CD14-positive monocyte (primary cell): ENCODE measurements at regions not wholly inside any gene's neighbourhood (a gene's known extent, or its start where the extent isn't known, plus 50 kb on each side); places are given as distances from the start of the nearest gene placed in this dataset.

Source experiments
- DNase-seq, 3 donors: peaks; one replicate each; pipeline ENCODE4 v3.0.0-alpha.2; 2011 to 2022
- H2AFZ ChIP-seq: 2 replicates; pipeline ENCODE4 v1.6.0; 2012; ENCODE audit warnings: mild to moderate bottlenecking, low read depth, low read length, inconsistent platforms; ENCODE audit not compliant: insufficient read depth, poor library complexity, severe bottlenecking
- H3K27ac ChIP-seq, 2 donors: 1 replicate in 1 of 2; 2 replicates in 1 of 2; pipeline ENCODE4 v1.5.1; 2012 to 2013; ENCODE audit warnings: low read length in 2 of 2, control low read depth in 1 of 2, inconsistent platforms in 1 of 2, low read depth in 1 of 2, mild to moderate bottlenecking in 1 of 2
- H3K27me3 ChIP-seq, 2 donors: one replicate each; pipeline versions ENCODE4 v1.6.0 to v1.6.1; 2011 to 2013; ENCODE audit warnings: low read length in 2 of 2; ENCODE audit not compliant: control insufficient read depth in 2 of 2, insufficient read depth in 2 of 2
- H3K36me3 ChIP-seq, 2 donors: replicated peaks in 1 of 2; 1 replicate in 1 of 2; 2 replicates in 1 of 2; pipeline versions ENCODE4 v1.5.1 to v1.6.1; 2012 to 2013; ENCODE audit warnings: low read length in 2 of 2, control low read depth in 1 of 2, inconsistent platforms in 1 of 2, mild to moderate bottlenecking in 1 of 2; ENCODE audit not compliant: insufficient read depth in 2 of 2, control insufficient read depth in 1 of 2
- H3K4me1 ChIP-seq, 2 donors: 1 replicate in 1 of 2; 2 replicates in 1 of 2; pipeline versions ENCODE4 v1.5.1 to v1.6.1; 2012 to 2013; ENCODE audit warnings: low read length in 2 of 2, control low read depth in 1 of 2, inconsistent platforms in 1 of 2, mild to moderate bottlenecking in 1 of 2, moderate library complexity in 1 of 2; ENCODE audit not compliant: insufficient read depth in 2 of 2, control insufficient read depth in 1 of 2
- H3K4me2 ChIP-seq: replicated peaks from 2 replicates; pipeline ENCODE3; 2012; ENCODE audit warnings: low read length, moderate library complexity, mild to moderate bottlenecking; ENCODE audit not compliant: poor library complexity, severe bottlenecking; ENCODE audit errors: extremely low read depth
- H3K4me3 ChIP-seq, 3 experiments: fragments of 200-600 bp in 1 of 3; sonication (generic) in 1 of 3; replicated peaks in 1 of 3; 1 replicate in 2 of 3; 2 replicates in 1 of 3; pipeline ENCODE4 v1.5.1; 2011 to 2013; ENCODE audit warnings: low read length in 3 of 3, mild to moderate bottlenecking in 3 of 3, control low read depth in 2 of 3, low read depth in 2 of 3, inconsistent platforms in 1 of 3, moderate library complexity in 1 of 3
- H3K79me2 ChIP-seq: 2 replicates; pipeline ENCODE4 v1.6.0; 2012; ENCODE audit warnings: mild to moderate bottlenecking, control low read depth, inconsistent platforms, low read length, moderate library complexity; ENCODE audit not compliant: insufficient read depth
- H3K9ac ChIP-seq: 2 replicates; pipeline ENCODE4 v1.6.0; 2017; ENCODE audit warnings: low read length, mild to moderate bottlenecking; ENCODE audit not compliant: insufficient read depth, poor library complexity, severe bottlenecking
- H3K9me3 ChIP-seq, 2 donors: replicated peaks in 1 of 2; 1 replicate in 1 of 2; 2 replicates in 1 of 2; pipeline versions ENCODE4 v1.5.1 to v1.6.1; 2012 to 2013; ENCODE audit warnings: low read length in 2 of 2, control low read depth in 1 of 2; ENCODE audit not compliant: control insufficient read depth in 1 of 2, insufficient read depth in 1 of 2
- H4K20me1 ChIP-seq: 2 replicates; pipeline ENCODE4 v1.6.0; 2012; ENCODE audit warnings: mild to moderate bottlenecking, low read length, control low read depth, moderate library complexity; ENCODE audit not compliant: insufficient read depth
- H3K27ac Mint-ChIP-seq, 7 donors: one replicate each; pipeline ENCODE4 v1.8.0; 2020; ENCODE audit warnings: mild to moderate bottlenecking in 7 of 7, mixed read lengths in 7 of 7, moderate library complexity in 6 of 7, inconsistent platforms in 2 of 7
- H3K27me3 Mint-ChIP-seq, 3 donors: one replicate each; pipeline ENCODE4 v1.8.0; 2021 to 2022; ENCODE audit warnings: low read depth in 3 of 3, mild to moderate bottlenecking in 3 of 3, mixed read lengths in 3 of 3, moderate library complexity in 3 of 3, inconsistent platforms in 1 of 3
- H3K36me3 Mint-ChIP-seq, 2 donors: one replicate each; pipeline ENCODE4 v1.8.0; 2020; ENCODE audit warnings: mixed read lengths in 2 of 2, inconsistent platforms in 1 of 2, mild to moderate bottlenecking in 1 of 2
- H3K4me1 Mint-ChIP-seq: one replicate; pipeline ENCODE4 v1.8.0; 2020; ENCODE audit warnings: mild to moderate bottlenecking, mixed read lengths
- H3K4me3 Mint-ChIP-seq, 2 donors: one replicate each; pipeline ENCODE4 v1.8.0; 2020; ENCODE audit warnings: mild to moderate bottlenecking in 2 of 2, mixed read lengths in 2 of 2, moderate library complexity in 1 of 2
- H3K9me3 Mint-ChIP-seq, 7 donors: one replicate each; pipeline ENCODE4 v1.8.0; 2020 to 2022; ENCODE audit warnings: mixed read lengths in 7 of 7, mild to moderate bottlenecking in 6 of 7, moderate library complexity in 6 of 7, inconsistent platforms in 2 of 7
- WGBS: methylation state at CpG from one replicate; pipeline ENCODE4 v1.1.5; 2013; ENCODE audit warnings: missing lambda C conversion rate; ENCODE audit not compliant: insufficient coverage; 5-methylcytosine and 5-hydroxymethylcytosine counted together
- intact Hi-C, 2 donors: fragments of 100-400 bp; cut with micrococcal nuclease; formaldehyde crosslinking; loops; one replicate each; pipeline versions ENCODE4 v1.15.0 to v1.15.1; 2023
- TF ChIP-seq, protein P1 (sequence below): fragments of 200-600 bp; IDR thresholded peaks from one replicate; pipeline ENCODE4 v1.8.0; 2022; ENCODE audit warnings: antibody characterized with exemption, mild to moderate bottlenecking

DNA sequence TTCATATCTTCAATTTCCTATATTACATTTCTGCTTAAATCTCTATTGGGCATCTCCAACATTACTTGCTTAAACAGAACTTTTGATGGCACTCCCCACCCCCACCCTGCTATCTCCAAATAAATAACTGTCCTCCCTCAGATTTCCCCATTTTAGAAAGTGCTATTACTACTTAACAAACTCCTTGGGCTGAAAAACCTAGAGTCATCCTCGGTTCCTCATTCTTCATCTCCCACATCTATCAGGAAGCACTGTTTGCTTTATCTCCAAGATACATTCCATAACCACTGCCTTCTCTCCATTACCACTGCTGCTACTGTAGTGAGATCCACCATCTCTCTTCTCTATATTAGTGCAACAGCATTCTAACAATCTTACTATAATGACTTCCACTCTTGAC, 150.4 kb upstream of the CYRIA start:
- 0% methylated on average over 1 of the region's 1 CpG for WGBS

DNA sequence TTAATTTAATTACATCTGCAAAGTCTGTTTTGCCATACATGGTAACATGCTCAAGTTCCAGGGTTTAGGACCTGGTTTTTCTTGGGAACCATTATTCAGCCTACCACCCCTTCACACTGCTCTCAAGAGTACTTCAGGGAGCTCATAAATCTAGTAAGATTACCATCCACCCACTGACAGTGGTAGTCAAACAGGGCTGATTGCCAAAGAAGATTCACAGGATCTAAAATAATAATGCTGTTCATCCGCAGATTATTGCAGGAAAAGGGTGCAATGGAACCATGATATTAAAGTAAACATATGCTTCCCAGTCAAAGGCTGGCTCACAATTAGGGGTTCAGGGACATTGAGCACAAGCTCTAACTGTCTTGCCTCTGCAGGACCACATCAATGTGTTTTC, 148.0 kb upstream of the CYRIA start:
- peaks cover 6% of the 10 kb centered on the region for H3K4me1 Mint-ChIP-seq
- DNase-seq, result no peak
- H3K9ac ChIP-seq, result no peak overlapping the region
- H3K9me3 ChIP-seq, result no peaks in the 10 kb centered on the region
- no peaks in the 10 kb centered on the region for H3K79me2 ChIP-seq
- H3K27ac Mint-ChIP-seq, result no peak overlapping the region
- H4K20me1 ChIP-seq, result no peaks in the 10 kb centered on the region
- intact Hi-C loops, result no loop called here
- no peak overlapping the region for H3K27ac ChIP-seq
- H3K36me3 Mint-ChIP-seq, result no peaks in the 10 kb centered on the region
- H3K27me3 Mint-ChIP-seq, result peaks cover 0 to 2% (median 0%) of the 10 kb centered on the region in 3 donors
- no peaks in the 10 kb centered on the region for H3K4me1 ChIP-seq
- H3K36me3 ChIP-seq, result no peaks in the 10 kb centered on the region
- H3K4me2 ChIP-seq, result no peak overlapping the region
- H3K4me3 ChIP-seq, result no peak overlapping the region
- 100% methylated on average over 1 of the region's 1 CpG for WGBS
- no peaks in the 10 kb centered on the region for H3K27me3 ChIP-seq
- H3K9me3 Mint-ChIP-seq, result peaks cover 0 to 5% (median 1%) of the 10 kb centered on the region in 7 donors
- TF ChIP-seq, protein P1, sequence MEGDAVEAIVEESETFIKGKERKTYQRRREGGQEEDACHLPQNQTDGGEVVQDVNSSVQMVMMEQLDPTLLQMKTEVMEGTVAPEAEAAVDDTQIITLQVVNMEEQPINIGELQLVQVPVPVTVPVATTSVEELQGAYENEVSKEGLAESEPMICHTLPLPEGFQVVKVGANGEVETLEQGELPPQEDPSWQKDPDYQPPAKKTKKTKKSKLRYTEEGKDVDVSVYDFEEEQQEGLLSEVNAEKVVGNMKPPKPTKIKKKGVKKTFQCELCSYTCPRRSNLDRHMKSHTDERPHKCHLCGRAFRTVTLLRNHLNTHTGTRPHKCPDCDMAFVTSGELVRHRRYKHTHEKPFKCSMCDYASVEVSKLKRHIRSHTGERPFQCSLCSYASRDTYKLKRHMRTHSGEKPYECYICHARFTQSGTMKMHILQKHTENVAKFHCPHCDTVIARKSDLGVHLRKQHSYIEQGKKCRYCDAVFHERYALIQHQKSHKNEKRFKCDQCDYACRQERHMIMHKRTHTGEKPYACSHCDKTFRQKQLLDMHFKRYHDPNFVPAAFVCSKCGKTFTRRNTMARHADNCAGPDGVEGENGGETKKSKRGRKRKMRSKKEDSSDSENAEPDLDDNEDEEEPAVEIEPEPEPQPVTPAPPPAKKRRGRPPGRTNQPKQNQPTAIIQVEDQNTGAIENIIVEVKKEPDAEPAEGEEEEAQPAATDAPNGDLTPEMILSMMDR, result no peak
- no peak overlapping the region for H3K4me3 Mint-ChIP-seq
- no peak overlapping the region for H2AFZ ChIP-seq

More for the DNA sequence above, 150.4 kb upstream of the CYRIA start:
- no peak overlapping the region for H3K9ac ChIP-seq
- H3K4me1 Mint-ChIP-seq, result peaks cover 6% of the 10 kb centered on the region
- no peaks in the 10 kb centered on the region for H3K9me3 ChIP-seq
- no peak overlapping the region for H2AFZ ChIP-seq
- H3K4me3 ChIP-seq, result no peak overlapping the region
- H4K20me1 ChIP-seq, result no peaks in the 10 kb centered on the region
- H3K4me1 ChIP-seq, result no peaks in the 10 kb centered on the region
- no peaks in the 10 kb centered on the region for H3K79me2 ChIP-seq
- H3K27me3 Mint-ChIP-seq, result no peaks in the 10 kb centered on the region
- H3K36me3 ChIP-seq, result no peaks in the 10 kb centered on the region
- no peaks in the 10 kb centered on the region for H3K36me3 Mint-ChIP-seq
- no peak overlapping the region for H3K4me3 Mint-ChIP-seq
- no peak overlapping the region for H3K27ac Mint-ChIP-seq
- H3K9me3 Mint-ChIP-seq, result peaks cover 0 to 5% (median 1%) of the 10 kb centered on the region in 7 donors
- DNase-seq, result no peak
- TF ChIP-seq, protein P1, result no peak
- intact Hi-C loops, result no loop called here
- no peaks in the 10 kb centered on the region for H3K27me3 ChIP-seq
- no peak overlapping the region for H3K4me2 ChIP-seq
- no peak overlapping the region for H3K27ac ChIP-seq
